Memory B cell (primary cell): ENCODE measurements at regions not wholly inside any gene's neighbourhood (a gene's known extent, or its start where the extent isn't known, plus 50 kb on each side); places are given as distances from the start of the nearest gene placed in this dataset.
"Not testable (repeated sequence)": the region's sequence is repeated elsewhere in the genome, so short reads cannot be mapped to it uniquely, and the experiment has no call there.

Experiments
- ATAC-seq: fragments of 150-1000 bp; cut with Tn5 transposase; 2 replicates; pipeline ENCODE4 v1.10.0; 2021; ENCODE audit warnings: low read depth, mild to moderate bottlenecking, moderate library complexity
- DNase-seq, 2 donors: peaks; one replicate each; pipeline ENCODE4 v3.0.0; 2022; ENCODE audit warnings: low spot score in 2 of 2
- H3K27ac Mint-ChIP-seq: one replicate; pipeline ENCODE4 v1.8.0; 2022; ENCODE audit warnings: mild to moderate bottlenecking, moderate library complexity, mixed read lengths
- H3K27me3 Mint-ChIP-seq: one replicate; pipeline ENCODE4 v1.8.0; 2022; ENCODE audit warnings: mixed read lengths
- H3K36me3 Mint-ChIP-seq: one replicate; pipeline ENCODE4 v1.8.0; 2022; ENCODE audit warnings: mild to moderate bottlenecking, mixed read lengths
- H3K4me1 Mint-ChIP-seq: one replicate; pipeline ENCODE4 v1.8.0; 2022; ENCODE audit warnings: mixed read lengths
- H3K4me3 Mint-ChIP-seq: one replicate; pipeline ENCODE4 v1.8.0; 2022; ENCODE audit warnings: mild to moderate bottlenecking, moderate library complexity, mixed read lengths
- H3K9me3 Mint-ChIP-seq: one replicate; pipeline ENCODE4 v1.8.0; 2022; ENCODE audit warnings: mixed read lengths

GRCh38 chr4:11949355-11949754 lies 520.7 kb upstream of the HS3ST1 start:
- DNase-seq (no peak), ATAC-seq (no peak)
- Mint-ChIP-seq H3K27me3 (no peaks in the 10 kb centered on the region), H3K27ac (no peak overlapping the region), H3K36me3 (no peaks in the 10 kb centered on the region), H3K9me3 (no peaks in the 10 kb centered on the region), H3K4me1 (no peaks in the 10 kb centered on the region), H3K4me3 (no peak overlapping the region)

DNA sequence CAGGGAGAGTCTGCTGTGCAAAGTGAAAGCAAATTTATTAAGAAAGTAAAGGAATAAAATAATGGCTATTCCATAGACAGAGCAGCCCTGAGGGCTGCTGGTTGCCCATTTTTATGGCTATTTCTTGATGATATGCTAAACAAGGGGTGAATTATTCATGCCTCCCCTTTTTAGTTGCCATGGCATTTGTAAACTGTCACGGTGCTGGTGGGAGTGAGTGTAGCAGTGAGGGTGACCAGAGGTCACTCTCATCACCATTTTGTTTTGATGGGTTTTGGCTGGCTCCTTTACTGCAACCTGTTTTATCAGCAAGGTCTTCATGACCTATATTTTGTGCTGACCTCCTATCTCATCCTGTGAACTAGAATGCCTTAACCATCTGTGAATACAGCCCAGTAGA lies 518.9 kb upstream of the HS3ST1 start:
- H3K4me3 Mint-ChIP-seq, ATAC-seq: not testable (repeated sequence)

DNA sequence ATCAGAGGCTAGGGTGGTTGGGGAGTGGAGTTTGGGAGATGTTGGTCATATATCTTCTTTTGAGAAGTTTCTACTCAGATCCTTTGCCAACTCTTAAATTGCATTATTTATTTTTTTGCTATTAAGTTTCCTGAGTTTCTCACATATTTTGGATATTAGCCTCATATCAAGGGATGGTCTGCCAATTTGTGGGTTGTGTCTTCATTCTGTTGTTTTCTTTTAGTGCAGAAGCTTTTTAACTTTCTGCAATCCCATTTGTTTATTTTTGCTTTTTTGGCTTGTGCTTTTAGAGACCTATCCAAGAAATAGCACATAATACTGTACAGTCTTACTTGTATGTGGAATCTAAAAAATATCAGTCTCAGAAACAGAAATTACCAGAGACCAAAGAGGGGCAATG lies 509.2 kb upstream of the HS3ST1 start:
- Mint-ChIP-seq H3K4me1 (no peaks in the 10 kb centered on the region), H3K27me3 (no peaks in the 10 kb centered on the region), H3K9me3 (peaks cover 2% of the 10 kb centered on the region), H3K4me3 (no peak overlapping the region), H3K36me3 (no peaks in the 10 kb centered on the region), H3K27ac (no peak overlapping the region)
- ATAC-seq (no peak), DNase-seq (no peak)

More for the DNA sequence above, 518.9 kb upstream of the HS3ST1 start:
- H3K27me3 Mint-ChIP-seq, H3K4me1 Mint-ChIP-seq, DNase-seq, H3K27ac Mint-ChIP-seq, H3K36me3 Mint-ChIP-seq, H3K9me3 Mint-ChIP-seq: not testable (repeated sequence)

- Mint-ChIP-seq H3K27me3 (peaks cover 2% of the 10 kb centered on the region), H3K4me1 (no peaks in the 10 kb centered on the region), H3K36me3 (no peaks in the 10 kb centered on the region), H3K9me3 (peaks cover 2% of the 10 kb centered on the region), H3K27ac (no peak overlapping the region), H3K4me3 (no peak overlapping the region)
- ATAC-seq (no peak), DNase-seq (no peak)
These were observed 502.6 kb upstream of the HS3ST1 start for GRCh38 chr4:11931266-11931820.

DNA sequence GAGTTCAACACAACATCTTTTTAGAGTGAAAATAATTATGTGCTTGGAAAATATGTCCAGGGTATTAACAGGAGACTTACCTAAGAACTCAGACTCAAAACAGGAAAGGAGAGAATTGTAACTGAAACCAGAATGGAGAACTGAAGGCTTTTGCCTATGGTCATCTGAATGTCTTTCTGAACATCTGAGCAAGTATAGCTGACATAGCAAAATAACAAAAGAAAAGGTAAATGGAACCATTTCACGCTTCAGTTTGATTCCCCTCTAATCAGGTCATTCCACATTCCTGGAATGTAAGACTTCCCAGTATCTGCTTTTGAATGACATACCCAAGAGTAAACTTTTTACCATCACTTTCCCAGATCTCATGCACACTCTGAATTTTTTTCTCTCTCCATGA lies 500.4 kb upstream of the HS3ST1 start:
- Mint-ChIP-seq H3K36me3 (no peaks in the 10 kb centered on the region), H3K27me3 (peaks cover 2% of the 10 kb centered on the region), H3K9me3 (peaks cover 2% of the 10 kb centered on the region), H3K27ac (no peak overlapping the region), H3K4me1 (no peaks in the 10 kb centered on the region), H3K4me3 (no peak overlapping the region)
- no peak for ATAC-seq
- no peak for DNase-seq

DNA sequence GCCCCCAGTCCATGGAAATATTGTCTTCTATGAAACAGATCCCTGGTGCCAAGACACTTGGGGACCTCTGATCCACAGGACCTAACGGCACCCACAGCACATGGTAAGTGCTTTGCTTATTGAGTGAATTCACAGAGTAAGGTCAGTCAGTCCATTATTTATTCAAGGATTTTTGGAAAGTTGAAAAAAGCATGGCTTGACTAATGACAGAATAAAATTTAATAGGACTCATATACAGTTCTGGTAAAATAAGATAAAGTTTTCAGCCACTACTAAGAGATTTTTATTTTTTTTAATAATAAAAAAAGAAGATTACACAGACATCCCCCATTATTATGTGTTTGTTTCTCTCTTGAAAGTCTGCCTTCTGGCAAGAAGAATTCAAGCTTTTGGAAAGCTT lies 490.6 kb upstream of the HS3ST1 start:
- Mint-ChIP-seq H3K4me3 (no peak overlapping the region), H3K36me3 (no peaks in the 10 kb centered on the region), H3K27me3 (no peaks in the 10 kb centered on the region), H3K9me3 (peaks cover 2% of the 10 kb centered on the region), H3K27ac (no peak overlapping the region), H3K4me1 (no peaks in the 10 kb centered on the region)
- DNase-seq (no peak), ATAC-seq (no peak)

- peaks cover 2% of the 10 kb centered on the region for H3K9me3 Mint-ChIP-seq
- no peaks in the 10 kb centered on the region for H3K36me3 Mint-ChIP-seq
- no peak overlapping the region for H3K27ac Mint-ChIP-seq
- ATAC-seq (no peak), DNase-seq (no peak)
- H3K27me3 Mint-ChIP-seq: no peaks in the 10 kb centered on the region
- H3K4me3 Mint-ChIP-seq: no peak overlapping the region
- no peaks in the 10 kb centered on the region for H3K4me1 Mint-ChIP-seq
These were observed 485.7 kb upstream of the HS3ST1 start for GRCh38 chr4:11914406-11914805.

DNA sequence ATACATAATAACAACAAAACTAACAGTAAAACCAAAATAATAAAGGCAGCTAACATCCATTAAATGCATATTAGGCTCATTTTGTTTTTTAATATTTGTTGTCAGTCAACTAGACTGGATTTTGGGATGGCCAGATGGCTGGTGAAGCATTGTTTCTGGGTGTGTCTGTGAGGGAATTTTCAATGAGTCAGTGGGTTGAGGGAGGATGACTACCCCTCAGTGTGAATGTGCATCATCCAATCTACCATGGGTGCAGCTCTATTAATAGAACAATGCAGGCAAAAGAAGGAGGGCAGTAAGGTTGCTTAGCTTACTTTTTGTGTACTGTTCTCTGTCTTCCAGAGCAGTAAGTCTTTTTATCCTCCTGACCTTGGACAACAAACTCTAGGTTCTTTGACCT lies 484.2 kb upstream of the HS3ST1 start:
- DNase-seq: no peak
- H3K4me3 Mint-ChIP-seq: no peak overlapping the region
- ATAC-seq: no peak
- peaks cover 2% of the 10 kb centered on the region for H3K9me3 Mint-ChIP-seq
- H3K27me3 Mint-ChIP-seq: no peaks in the 10 kb centered on the region
- H3K27ac Mint-ChIP-seq: no peak overlapping the region
- H3K36me3 Mint-ChIP-seq: no peaks in the 10 kb centered on the region
- no peaks in the 10 kb centered on the region for H3K4me1 Mint-ChIP-seq

DNA sequence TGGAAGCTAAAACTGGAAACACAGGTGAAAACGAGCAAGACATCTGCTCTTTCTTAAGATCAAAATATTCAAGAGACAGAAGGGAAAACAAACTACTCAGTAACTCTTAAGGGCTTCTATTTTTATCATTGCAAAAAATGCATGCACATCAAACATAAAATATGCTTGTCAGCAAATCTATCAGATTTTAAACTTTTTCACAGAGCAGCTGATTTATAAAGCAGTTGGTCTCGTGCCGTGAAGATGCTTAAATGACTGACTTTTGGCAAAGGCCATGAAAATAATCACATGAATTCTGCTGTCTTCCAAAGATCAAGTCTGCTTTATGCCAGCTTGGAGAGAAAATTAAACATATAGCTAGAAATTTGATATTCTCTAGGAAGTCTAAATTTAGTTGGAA lies 482.1 kb upstream of the HS3ST1 start:
- DNase-seq: no peak
- no peak for ATAC-seq
- Mint-ChIP-seq H3K27ac (no peak overlapping the region), H3K4me3 (no peak overlapping the region), H3K27me3 (peaks cover 3% of the 10 kb centered on the region), H3K36me3 (no peaks in the 10 kb centered on the region), H3K4me1 (no peaks in the 10 kb centered on the region), H3K9me3 (no peaks in the 10 kb centered on the region)

GRCh38 chr4:11908712-11909111 lies 480.0 kb upstream of the HS3ST1 start:
- H3K36me3 Mint-ChIP-seq: no peaks in the 10 kb centered on the region
- H3K27me3 Mint-ChIP-seq: peaks cover 3% of the 10 kb centered on the region
- H3K27ac Mint-ChIP-seq: no peak overlapping the region
- H3K4me1 Mint-ChIP-seq: no peaks in the 10 kb centered on the region
- no peak overlapping the region for H3K4me3 Mint-ChIP-seq
- no peaks in the 10 kb centered on the region for H3K9me3 Mint-ChIP-seq
- DNase-seq: no peak
- no peak for ATAC-seq

- Mint-ChIP-seq H3K4me1 (no peaks in the 10 kb centered on the region), H3K4me3 (no peak overlapping the region), H3K27ac (no peak overlapping the region), H3K36me3 (no peaks in the 10 kb centered on the region), H3K27me3 (peaks cover 3% of the 10 kb centered on the region), H3K9me3 (no peaks in the 10 kb centered on the region)
- DNase-seq (no peak), ATAC-seq (no peak)
These were observed 479.5 kb upstream of the HS3ST1 start for GRCh38 chr4:11908205-11908604.

- no peaks in the 10 kb centered on the region for H3K36me3 Mint-ChIP-seq
- DNase-seq (no peak), ATAC-seq (no peak)
- no peak overlapping the region for H3K27ac Mint-ChIP-seq
- H3K4me1 Mint-ChIP-seq: no peaks in the 10 kb centered on the region
- H3K27me3 Mint-ChIP-seq: peaks cover 3% of the 10 kb centered on the region
- no peak overlapping the region for H3K4me3 Mint-ChIP-seq
- no peaks in the 10 kb centered on the region for H3K9me3 Mint-ChIP-seq
These were observed 476.4 kb upstream of the HS3ST1 start for GRCh38 chr4:11904846-11905739.

DNA sequence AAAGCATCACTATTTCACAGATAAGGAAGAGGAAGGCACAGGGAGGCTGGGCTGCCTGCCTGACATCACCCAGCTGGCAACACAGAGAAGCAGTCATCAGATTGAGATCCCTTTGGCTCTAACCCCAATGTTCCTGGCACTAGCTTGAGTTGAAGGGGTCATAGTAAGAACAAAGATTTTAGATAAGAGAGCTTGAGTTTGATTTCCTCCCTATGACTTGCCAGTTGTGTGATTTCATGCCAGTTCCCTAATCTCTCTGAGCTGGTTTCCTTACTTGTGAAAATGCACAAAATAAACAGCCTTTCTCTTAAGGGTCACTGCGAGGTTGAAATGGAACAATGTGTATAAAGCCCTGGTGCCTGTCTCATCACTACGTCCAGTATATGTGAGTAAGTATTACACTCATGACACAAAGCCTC lies 475.4 kb upstream of the HS3ST1 start:
- H3K27me3 Mint-ChIP-seq: peaks cover 3% of the 10 kb centered on the region

GRCh38 chr4:11901089-11901488 lies 472.4 kb upstream of the HS3ST1 start:
- H3K27me3 Mint-ChIP-seq: no peaks in the 10 kb centered on the region
- H3K4me1 Mint-ChIP-seq: no peaks in the 10 kb centered on the region
- ATAC-seq (no peak), DNase-seq (no peak)
- peaks cover 8% of the 10 kb centered on the region for H3K9me3 Mint-ChIP-seq
- no peak overlapping the region for H3K4me3 Mint-ChIP-seq
- peaks cover 2% of the 10 kb centered on the region for H3K36me3 Mint-ChIP-seq
- no peak overlapping the region for H3K27ac Mint-ChIP-seq

More for the DNA sequence above, 475.4 kb upstream of the HS3ST1 start:
- H3K9me3 Mint-ChIP-seq: peaks cover under 1% of the 10 kb centered on the region
- H3K36me3 Mint-ChIP-seq: no peaks in the 10 kb centered on the region
- DNase-seq (no peak), ATAC-seq (no peak)
- H3K27ac Mint-ChIP-seq: no peak overlapping the region
- no peak overlapping the region for H3K4me3 Mint-ChIP-seq
- no peaks in the 10 kb centered on the region for H3K4me1 Mint-ChIP-seq

DNA sequence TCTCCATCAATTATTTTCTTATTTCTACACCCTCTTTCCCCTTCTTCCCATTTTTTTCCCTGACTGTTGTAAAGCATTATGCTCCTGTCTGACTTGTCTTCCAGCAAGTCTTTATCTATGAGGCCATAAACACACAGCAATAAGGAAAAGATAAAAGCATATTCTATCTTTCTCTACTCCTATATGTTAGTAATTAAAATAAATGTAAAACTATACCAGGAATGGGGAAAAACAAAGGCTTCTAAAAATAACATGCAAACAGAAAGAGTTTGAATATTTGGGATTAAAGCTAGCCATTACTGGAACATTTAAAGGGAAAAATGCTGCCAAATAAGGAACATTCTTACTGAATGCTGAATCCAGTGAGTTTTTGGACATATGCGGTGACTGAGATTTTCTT lies 471.7 kb upstream of the HS3ST1 start:
- Mint-ChIP-seq H3K9me3 (peaks cover 8% of the 10 kb centered on the region), H3K27ac (no peak overlapping the region), H3K27me3 (no peaks in the 10 kb centered on the region), H3K4me3 (no peak overlapping the region), H3K4me1 (no peaks in the 10 kb centered on the region), H3K36me3 (peaks cover 2% of the 10 kb centered on the region)
- DNase-seq (no peak), ATAC-seq (no peak)
